Activated CD4-positive, alpha-beta T cell treated with anti-CD3 and anti-CD28 coated beads, Interleukin-2, amount 10 ng/mL, durations not matched to agents 24 days and 14 days (primary cell): ENCODE measurements at regions not wholly inside any gene's neighbourhood (a gene's known extent, or its start where the extent isn't known, plus 50 kb on each side); places are given as distances from the start of the nearest gene placed in this dataset.
A peak's percentile ranks its signal among the peaks of the same experiment; 100 is the strongest.

Experiments
- DNase-seq: peaks from one replicate; pipeline ENCODE4 v3.0.0; 2022
- H3K27ac Mint-ChIP-seq: one replicate; pipeline ENCODE4 v1.8.0; 2022; ENCODE audit warnings: mild to moderate bottlenecking, mixed read lengths
- H3K27me3 Mint-ChIP-seq: one replicate; pipeline ENCODE4 v1.8.0; 2022; ENCODE audit warnings: mixed read lengths
- H3K36me3 Mint-ChIP-seq: one replicate; pipeline ENCODE4 v1.8.0; 2022; ENCODE audit warnings: low read depth, mild to moderate bottlenecking, mixed read lengths
- H3K4me1 Mint-ChIP-seq: one replicate; pipeline ENCODE4 v1.8.0; 2021; ENCODE audit warnings: mixed read lengths
- H3K4me3 Mint-ChIP-seq: one replicate; pipeline ENCODE4 v1.8.0; 2022; ENCODE audit warnings: mild to moderate bottlenecking, moderate library complexity, mixed read lengths
- H3K9me3 Mint-ChIP-seq: one replicate; pipeline ENCODE4 v1.8.0; 2021; ENCODE audit warnings: mixed read lengths
- intact Hi-C: fragments of 100-400 bp; cut with micrococcal nuclease; formaldehyde crosslinking; loops from one replicate; pipeline ENCODE4 v1.15.1; 2023

- H3K4me1 Mint-ChIP-seq = peaks cover 29% of the 10 kb centered on the region
- peaks cover 8% of the 10 kb centered on the region for H3K36me3 Mint-ChIP-seq
- H3K27ac Mint-ChIP-seq = peak overlapping the region; percentile 15
- H3K4me3 Mint-ChIP-seq = no peak overlapping the region
- intact Hi-C loops = no loop called here
- no peaks in the 10 kb centered on the region for H3K27me3 Mint-ChIP-seq
- DNase-seq = no peak
- no peaks in the 10 kb centered on the region for H3K9me3 Mint-ChIP-seq
Observed at GRCh38 chr2:30310371-30310770, 79.0 kb downstream of the LBH start.

DNA sequence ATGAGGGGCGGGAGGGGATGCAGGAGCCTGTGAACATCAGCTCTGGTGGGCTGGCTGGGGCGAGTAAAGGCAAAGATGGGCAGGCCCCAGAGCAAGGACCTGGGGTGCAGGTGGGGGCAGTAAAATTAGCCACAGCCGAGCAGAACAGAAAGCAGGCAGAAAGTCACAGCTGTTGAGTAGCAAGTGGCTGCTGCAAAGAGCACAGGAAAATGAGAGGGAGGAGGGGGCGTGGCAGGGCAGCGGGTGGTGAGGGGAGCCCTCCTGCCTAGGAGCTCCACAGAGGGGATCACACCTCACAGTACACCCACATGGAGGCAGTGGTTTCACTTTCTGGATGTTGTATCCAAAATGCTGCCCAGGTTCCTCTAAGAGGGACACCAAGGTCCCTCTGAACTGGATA is 79.6 kb downstream of the LBH start:
- H3K9me3 Mint-ChIP-seq = no peaks in the 10 kb centered on the region
- peak overlapping the region; percentile 23 for H3K4me3 Mint-ChIP-seq
- intact Hi-C loops = no loop called here
- peak overlapping the region; percentile 63 for H3K27ac Mint-ChIP-seq
- peaks cover 35% of the 10 kb centered on the region for H3K4me1 Mint-ChIP-seq
- H3K27me3 Mint-ChIP-seq = no peaks in the 10 kb centered on the region
- H3K36me3 Mint-ChIP-seq = peaks cover 10% of the 10 kb centered on the region
- DNase-seq = peak; percentile 65

DNA sequence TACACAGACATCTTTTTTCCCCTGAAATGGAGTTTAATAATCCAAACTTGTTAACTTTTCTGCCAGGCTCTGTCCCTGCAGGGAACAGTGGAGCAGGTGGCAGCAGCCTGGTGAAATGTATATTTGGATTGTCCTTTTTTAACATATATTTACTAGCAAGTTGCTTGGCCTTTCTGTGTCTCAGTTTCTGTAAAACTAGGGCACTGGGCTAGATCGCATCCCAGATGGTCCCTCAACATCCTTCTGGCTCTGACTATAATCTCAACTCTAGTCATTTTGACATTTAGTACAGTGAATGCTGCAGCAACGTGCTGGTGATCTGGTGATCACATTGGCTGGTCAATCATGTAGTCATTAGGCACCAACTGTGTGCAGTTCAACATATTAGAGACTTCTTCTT is 80.4 kb downstream of the LBH start:
- H3K27me3 Mint-ChIP-seq = no peaks in the 10 kb centered on the region
- peaks cover 37% of the 10 kb centered on the region for H3K4me1 Mint-ChIP-seq
- H3K9me3 Mint-ChIP-seq = no peaks in the 10 kb centered on the region

DNA sequence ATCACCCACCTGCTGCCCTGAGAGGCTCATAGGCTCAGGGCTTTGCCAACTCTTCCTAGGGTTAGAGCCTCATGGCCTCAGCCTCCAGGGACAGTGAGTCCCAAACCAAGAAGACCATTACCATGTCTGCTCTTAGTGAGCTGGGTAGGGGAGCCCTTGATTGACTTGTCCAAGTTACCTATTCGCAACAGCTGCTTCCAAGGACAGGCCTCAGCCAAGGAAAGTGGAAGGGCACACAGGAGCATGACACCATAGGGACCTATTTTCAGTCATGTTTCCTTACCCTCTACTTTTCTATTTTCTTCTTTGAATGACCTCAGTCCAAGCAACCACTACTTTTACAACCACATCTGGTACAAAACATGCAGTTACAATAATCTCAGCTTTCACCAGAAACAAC is 81.6 kb downstream of the LBH start:
- Mint-ChIP-seq H3K27ac (no peak overlapping the region), H3K4me1 (peaks cover 39% of the 10 kb centered on the region)
- intact Hi-C loops = no loop called here

More for the DNA sequence above, 80.4 kb downstream of the LBH start:
- peaks cover 10% of the 10 kb centered on the region for H3K36me3 Mint-ChIP-seq
- H3K4me3 Mint-ChIP-seq = no peak overlapping the region
- H3K27ac Mint-ChIP-seq = no peak overlapping the region
- DNase-seq = no peak
- intact Hi-C loops = no loop called here

DNA sequence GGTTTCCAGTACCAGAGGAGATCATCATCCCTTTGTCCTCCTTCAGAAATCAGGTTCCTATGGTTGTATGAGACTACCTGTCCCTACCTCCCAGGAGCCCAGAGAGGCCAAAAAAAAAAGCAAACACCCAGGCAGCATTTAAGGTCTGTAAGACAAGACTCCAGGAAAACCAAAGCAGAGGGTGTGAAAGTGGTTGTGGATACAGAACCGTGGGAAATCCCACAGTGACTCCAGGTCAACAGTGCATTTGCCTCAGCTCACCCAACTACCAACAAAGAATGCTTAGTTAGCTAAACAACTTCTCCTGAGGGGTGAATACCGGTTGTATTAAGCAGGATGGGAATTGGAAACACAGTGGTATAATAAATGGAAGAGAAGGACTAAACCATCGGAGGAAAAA is 83.6 kb downstream of the LBH start:
- Mint-ChIP-seq H3K4me3 (peak overlapping the region; percentile 9), H3K27ac (peak overlapping the region; percentile 92), H3K9me3 (peaks cover 10% of the 10 kb centered on the region), H3K36me3 (peaks cover 9% of the 10 kb centered on the region), H3K27me3 (no peaks in the 10 kb centered on the region), H3K4me1 (peaks cover 38% of the 10 kb centered on the region)
- DNase-seq = no peak
- intact Hi-C loops = loop anchor here (1.0 kb wide), 1 partner anchor 18 kb away; no protein-coding TSS in a partner anchor

More for the DNA sequence above, 81.6 kb downstream of the LBH start:
- Mint-ChIP-seq H3K4me3 (no peak overlapping the region), H3K36me3 (peaks cover 6% of the 10 kb centered on the region), H3K27me3 (no peaks in the 10 kb centered on the region), H3K9me3 (no peaks in the 10 kb centered on the region)
- DNase-seq = no peak

DNA sequence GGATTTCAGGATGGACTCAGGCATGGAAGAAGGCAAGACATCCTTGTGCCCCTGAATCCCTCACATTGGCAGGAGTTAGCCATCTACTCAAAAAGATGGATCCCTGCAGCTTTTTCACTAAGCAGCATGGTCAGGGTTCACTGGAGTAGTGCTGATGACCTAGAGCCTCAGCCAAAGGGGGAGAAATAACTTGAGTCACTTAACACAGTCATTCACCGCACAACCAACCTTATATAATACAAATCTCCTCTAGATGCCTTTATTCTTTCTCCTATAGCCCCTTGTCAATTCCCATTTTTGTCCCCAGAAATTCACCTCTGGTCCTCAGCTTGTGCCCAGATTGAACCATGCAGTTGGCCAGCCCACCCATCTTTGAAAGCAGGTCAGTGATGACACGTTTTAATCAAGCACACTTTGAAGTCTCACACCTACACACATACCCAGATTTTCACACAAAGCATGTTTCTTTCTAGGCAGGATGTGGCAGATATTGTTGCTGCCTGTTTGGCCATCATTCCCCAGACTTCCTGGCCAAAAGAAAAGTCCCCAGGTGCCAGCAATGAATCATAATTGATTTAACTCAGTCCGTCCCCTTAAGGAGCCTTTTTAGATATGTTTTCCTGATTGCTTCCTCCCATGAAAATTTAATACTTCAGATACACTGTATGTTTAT is 84.2 kb downstream of the LBH start:
- intact Hi-C loops = loop anchor here (1.0 kb wide), 1 partner anchor 18 kb away; no protein-coding TSS in a partner anchor
- Mint-ChIP-seq H3K4me3 (peak overlapping the region; percentile 24), H3K27me3 (no peaks in the 10 kb centered on the region), H3K27ac (peak overlapping the region; percentile 92), H3K9me3 (peaks cover 10% of the 10 kb centered on the region), H3K4me1 (peaks cover 33% of the 10 kb centered on the region), H3K36me3 (peaks cover 9% of the 10 kb centered on the region)
- peak; percentile 74 for DNase-seq

- H3K4me3 Mint-ChIP-seq = no peak overlapping the region
- H3K4me1 Mint-ChIP-seq = peaks cover 30% of the 10 kb centered on the region
- H3K27ac Mint-ChIP-seq = peak overlapping the region; percentile 43
- H3K27me3 Mint-ChIP-seq = no peaks in the 10 kb centered on the region
- intact Hi-C loops = no loop called here
- DNase-seq = no peak
- H3K36me3 Mint-ChIP-seq = peaks cover 9% of the 10 kb centered on the region
- H3K9me3 Mint-ChIP-seq = peaks cover 10% of the 10 kb centered on the region
Observed at GRCh38 chr2:30316408-30316807, 85.1 kb downstream of the LBH start.

GRCh38 chr2:30318987-30319782 is 87.9 kb downstream of the LBH start:
- Mint-ChIP-seq H3K27ac (no peak overlapping the region), H3K27me3 (no peaks in the 10 kb centered on the region), H3K9me3 (peaks cover 10% of the 10 kb centered on the region), H3K4me1 (peaks cover 31% of the 10 kb centered on the region), H3K36me3 (peaks cover 9% of the 10 kb centered on the region), H3K4me3 (no peak overlapping the region)
- DNase-seq = no peak
- intact Hi-C loops = no loop called here

DNA sequence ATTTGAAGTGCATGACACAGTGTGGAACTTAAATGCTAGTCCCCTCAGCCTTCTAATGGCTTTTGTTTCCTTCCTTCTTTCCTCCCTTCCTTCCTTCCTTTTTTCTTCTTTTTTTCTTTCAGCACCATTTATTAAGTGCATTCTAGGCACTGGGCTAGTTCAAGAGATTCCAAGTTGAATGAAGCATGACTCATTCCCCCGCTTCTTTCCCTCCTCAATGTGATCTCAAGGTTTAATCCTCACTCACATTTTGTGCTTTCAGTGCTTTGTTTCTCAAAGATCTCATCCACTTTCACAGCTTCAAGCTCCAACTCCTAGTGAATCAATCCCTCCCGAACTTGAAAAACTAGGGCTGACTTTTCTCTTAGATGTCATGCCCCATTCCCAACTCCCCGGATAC is 90.1 kb downstream of the LBH start:
- intact Hi-C loops = no loop called here
- H3K4me3 Mint-ChIP-seq = no peak overlapping the region
- peaks cover 2% of the 10 kb centered on the region for H3K36me3 Mint-ChIP-seq
- DNase-seq = no peak
- H3K4me1 Mint-ChIP-seq = peaks cover 20% of the 10 kb centered on the region
- no peak overlapping the region for H3K27ac Mint-ChIP-seq
- H3K27me3 Mint-ChIP-seq = no peaks in the 10 kb centered on the region
- H3K9me3 Mint-ChIP-seq = peaks cover 10% of the 10 kb centered on the region

DNA sequence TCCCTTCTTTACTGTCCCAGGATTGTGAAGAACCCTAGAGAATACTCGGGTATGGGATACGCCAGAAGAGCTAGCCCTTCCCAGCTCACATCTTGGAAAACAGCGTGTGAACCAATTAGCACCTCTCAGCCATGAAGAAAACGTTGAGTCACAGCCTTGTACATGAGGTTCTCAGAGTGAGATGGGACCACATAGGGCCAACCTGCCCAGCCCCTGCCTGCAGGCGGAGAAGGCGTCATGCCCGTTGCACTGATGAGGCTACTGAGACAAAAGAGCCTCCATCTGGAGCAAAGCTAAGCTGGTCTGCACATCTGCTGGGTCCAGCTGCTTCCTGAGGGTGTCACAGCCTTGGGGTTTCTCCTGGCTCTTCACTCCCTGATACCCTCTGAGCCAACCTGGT is 92.2 kb downstream of the LBH start:
- peaks cover 17% of the 10 kb centered on the region for H3K4me1 Mint-ChIP-seq
- H3K27ac Mint-ChIP-seq = no peak overlapping the region
- H3K9me3 Mint-ChIP-seq = peaks cover 10% of the 10 kb centered on the region
- H3K36me3 Mint-ChIP-seq = peaks cover 2% of the 10 kb centered on the region
- H3K4me3 Mint-ChIP-seq = no peak overlapping the region
- H3K27me3 Mint-ChIP-seq = no peaks in the 10 kb centered on the region
- DNase-seq = no peak
- intact Hi-C loops = no loop called here

- no peak for DNase-seq
- intact Hi-C loops = no loop called here
- Mint-ChIP-seq H3K4me1 (peaks cover 20% of the 10 kb centered on the region), H3K36me3 (peaks cover 2% of the 10 kb centered on the region), H3K27ac (no peak overlapping the region), H3K4me3 (no peak overlapping the region), H3K9me3 (peaks cover 3% of the 10 kb centered on the region), H3K27me3 (no peaks in the 10 kb centered on the region)
Observed at GRCh38 chr2:30324245-30324908, 93.0 kb downstream of the LBH start.

- Mint-ChIP-seq H3K27me3 (no peaks in the 10 kb centered on the region), H3K27ac (peak overlapping the region; percentile 69), H3K36me3 (no peaks in the 10 kb centered on the region), H3K4me1 (peaks cover 25% of the 10 kb centered on the region), H3K9me3 (no peaks in the 10 kb centered on the region), H3K4me3 (no peak overlapping the region)
- no peak for DNase-seq
- intact Hi-C loops = no loop called here
Observed at GRCh38 chr2:30325600-30326328, 94.4 kb downstream of the LBH start.

DNA sequence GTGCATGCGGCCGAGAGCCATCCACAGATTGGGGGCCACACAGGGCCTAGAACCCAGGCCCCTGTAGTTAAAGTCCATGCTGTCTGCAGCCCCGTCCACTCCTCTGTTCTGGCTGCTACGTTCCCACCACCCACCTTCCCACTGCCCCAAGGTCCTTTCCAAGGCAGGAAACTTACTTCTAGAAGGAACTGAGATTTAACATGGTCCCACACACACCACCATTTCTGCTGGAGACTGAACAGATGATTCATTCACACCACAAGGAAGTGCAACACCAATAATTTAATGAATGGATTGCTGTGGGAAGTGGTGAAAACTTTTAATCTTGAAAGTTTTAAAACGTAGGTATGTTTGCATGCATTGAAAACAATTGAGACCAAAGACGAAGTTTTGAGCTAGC is 95.2 kb downstream of the LBH start:
- H3K4me1 Mint-ChIP-seq = peaks cover 29% of the 10 kb centered on the region
- no peak overlapping the region for H3K27ac Mint-ChIP-seq
- H3K36me3 Mint-ChIP-seq = no peaks in the 10 kb centered on the region

More for the DNA sequence above, 95.2 kb downstream of the LBH start:
- H3K4me3 Mint-ChIP-seq = no peak overlapping the region
- H3K9me3 Mint-ChIP-seq = no peaks in the 10 kb centered on the region
- no peaks in the 10 kb centered on the region for H3K27me3 Mint-ChIP-seq
- intact Hi-C loops = no loop called here
- no peak for DNase-seq
